Effector memory CD8-positive, alpha-beta T cell (primary cell): ENCODE measurements at regions not wholly inside any gene's neighbourhood (a gene's known extent, or its start where the extent isn't known, plus 50 kb on each side); places are given as distances from the start of the nearest gene placed in this dataset.

Experiments used
- ATAC-seq: fragments of 150-1000 bp; cut with Tn5 transposase; replicated peaks from 2 replicates; pipeline ENCODE4 v1.10.0; 2021; ENCODE audit warnings: mild to moderate bottlenecking, moderate library complexity
- DNase-seq, 3 experiments: peaks; one replicate each; pipeline ENCODE4 v3.0.0; 2021
- H3K27ac Mint-ChIP-seq, 2 donors: one replicate each; pipeline ENCODE4 v1.8.0; 2022; ENCODE audit warnings: mild to moderate bottlenecking in 2 of 2, mixed read lengths in 2 of 2, moderate library complexity in 2 of 2
- H3K27me3 Mint-ChIP-seq, 2 donors: one replicate each; pipeline ENCODE4 v1.8.0; 2022; ENCODE audit warnings: mixed read lengths in 2 of 2
- H3K36me3 Mint-ChIP-seq: one replicate; pipeline ENCODE4 v1.8.0; 2022; ENCODE audit warnings: mild to moderate bottlenecking, moderate library complexity, mixed read lengths; ENCODE audit not compliant: insufficient read depth
- H3K4me1 Mint-ChIP-seq, 2 donors: one replicate each; pipeline ENCODE4 v1.8.0; 2022; ENCODE audit warnings: low read depth in 2 of 2, mixed read lengths in 2 of 2
- H3K4me3 Mint-ChIP-seq, 2 donors: one replicate each; pipeline ENCODE4 v1.8.0; 2022; ENCODE audit warnings: mild to moderate bottlenecking in 2 of 2, mixed read lengths in 2 of 2, moderate library complexity in 2 of 2
- H3K9me3 Mint-ChIP-seq, 2 donors: one replicate each; pipeline ENCODE4 v1.8.0; 2022; ENCODE audit warnings: mixed read lengths in 2 of 2

DNA sequence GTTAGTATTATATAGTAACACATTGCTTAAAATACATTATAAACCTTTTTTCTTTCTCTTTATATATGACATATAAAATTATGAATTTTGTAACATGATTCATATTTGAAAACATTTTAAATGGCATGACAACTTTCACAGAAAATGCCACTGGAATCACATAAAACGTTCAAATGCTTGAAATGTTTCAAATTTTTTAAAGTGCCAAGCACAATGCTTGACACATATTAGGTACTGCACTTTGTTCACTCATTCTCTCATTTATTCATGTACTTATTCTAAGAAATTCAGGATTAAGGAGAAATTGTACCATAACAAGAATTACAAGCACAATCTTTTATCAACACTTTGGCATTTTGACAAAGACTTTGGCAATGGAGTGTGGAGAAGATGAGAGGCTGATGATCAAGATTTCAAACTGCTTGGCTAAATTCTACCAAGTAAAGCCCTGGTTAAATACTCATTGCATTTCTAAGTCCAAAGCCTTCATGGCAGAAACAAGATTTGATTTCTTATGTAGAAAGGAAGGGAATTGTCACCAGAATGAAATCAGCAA is 232.2 kb downstream of the C12orf50 start:
- DNase-seq (no peak), ATAC-seq (no peak)
- no peak overlapping the region for H3K4me3 Mint-ChIP-seq
- H3K4me1 Mint-ChIP-seq = no peaks in the 10 kb centered on the region
- no peaks in the 10 kb centered on the region for H3K27me3 Mint-ChIP-seq
- H3K27ac Mint-ChIP-seq = no peak overlapping the region
- H3K36me3 Mint-ChIP-seq = no peaks in the 10 kb centered on the region
- H3K9me3 Mint-ChIP-seq = peaks cover 5 to 9% of the 10 kb centered on the region in 2 donors

DNA sequence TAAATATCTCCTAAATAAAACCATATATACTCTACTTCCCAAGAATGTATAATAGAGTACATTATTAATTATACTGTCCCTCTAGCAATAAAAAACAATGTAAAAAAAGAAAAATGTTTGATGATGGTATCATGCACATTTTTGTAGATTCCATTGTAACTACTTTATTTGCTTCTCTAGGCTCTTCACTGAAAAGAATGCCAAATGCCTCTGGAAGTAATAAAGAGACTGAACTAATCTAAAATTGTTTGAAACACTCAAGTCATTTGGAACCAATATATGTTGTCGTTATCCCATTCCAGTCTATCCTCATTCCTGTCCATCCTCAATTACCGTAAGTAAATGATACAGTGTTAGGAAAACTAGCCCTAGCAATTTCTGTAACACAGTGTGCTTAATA is 233.6 kb downstream of the C12orf50 start:
- Mint-ChIP-seq H3K36me3 (no peaks in the 10 kb centered on the region), H3K9me3 (peaks cover 5 to 9% of the 10 kb centered on the region in 2 donors), H3K4me3 (no peak overlapping the region), H3K27me3 (no peaks in the 10 kb centered on the region), H3K27ac (no peak overlapping the region), H3K4me1 (no peaks in the 10 kb centered on the region)
- ATAC-seq (no peak), DNase-seq (no peak)

DNA sequence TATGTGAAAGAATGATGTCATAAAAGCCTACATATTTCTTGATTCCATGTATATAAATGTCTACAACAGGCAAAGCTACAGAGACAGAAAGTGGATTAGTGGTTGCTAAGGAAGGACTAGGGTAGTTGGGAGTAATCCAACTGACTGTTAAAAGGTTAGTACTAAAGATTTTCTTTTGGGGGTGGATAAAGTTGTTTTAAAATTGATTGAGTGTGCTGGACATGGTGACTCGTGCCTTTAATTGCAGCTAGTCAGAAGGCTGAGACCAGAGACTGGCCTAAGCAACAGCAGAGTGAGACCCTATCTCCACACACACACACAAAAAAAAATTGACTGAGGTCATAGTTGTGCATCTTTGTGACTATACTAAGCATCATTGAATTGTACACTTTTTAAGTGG is 234.3 kb downstream of the C12orf50 start:
- no peak overlapping the region for H3K4me3 Mint-ChIP-seq
- no peaks in the 10 kb centered on the region for H3K27me3 Mint-ChIP-seq
- H3K4me1 Mint-ChIP-seq = no peaks in the 10 kb centered on the region
- ATAC-seq (no peak), DNase-seq (no peak)
- peaks cover 3% of the 10 kb centered on the region in 2 donors for H3K9me3 Mint-ChIP-seq
- no peak overlapping the region for H3K27ac Mint-ChIP-seq
- H3K36me3 Mint-ChIP-seq = no peaks in the 10 kb centered on the region

DNA sequence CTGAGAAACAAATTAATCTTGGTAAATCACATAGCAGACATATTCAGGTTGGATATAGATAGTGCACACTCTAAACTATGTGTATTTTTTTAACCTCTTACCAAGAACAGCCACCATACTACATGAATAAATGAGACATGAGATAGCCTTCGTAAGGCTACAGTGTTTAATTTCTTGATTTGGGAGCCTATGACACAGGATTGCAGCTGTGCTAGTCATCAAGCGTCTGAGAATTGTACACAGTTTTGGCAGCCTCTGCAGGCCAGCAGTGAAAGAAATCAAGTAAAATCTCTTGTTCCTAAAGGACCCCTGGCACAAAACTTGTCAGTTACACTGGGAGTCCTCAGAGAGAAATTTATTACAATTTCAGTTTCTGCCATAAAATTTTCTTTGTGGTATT is 236.1 kb downstream of the C12orf50 start:
- Mint-ChIP-seq H3K9me3 (peaks cover 0 to 3% of the 10 kb centered on the region in 2 donors), H3K27me3 (no peaks in the 10 kb centered on the region), H3K4me1 (no peaks in the 10 kb centered on the region), H3K27ac (no peak overlapping the region), H3K4me3 (no peak overlapping the region), H3K36me3 (no peaks in the 10 kb centered on the region)
- no peak for DNase-seq
- no peak for ATAC-seq

DNA sequence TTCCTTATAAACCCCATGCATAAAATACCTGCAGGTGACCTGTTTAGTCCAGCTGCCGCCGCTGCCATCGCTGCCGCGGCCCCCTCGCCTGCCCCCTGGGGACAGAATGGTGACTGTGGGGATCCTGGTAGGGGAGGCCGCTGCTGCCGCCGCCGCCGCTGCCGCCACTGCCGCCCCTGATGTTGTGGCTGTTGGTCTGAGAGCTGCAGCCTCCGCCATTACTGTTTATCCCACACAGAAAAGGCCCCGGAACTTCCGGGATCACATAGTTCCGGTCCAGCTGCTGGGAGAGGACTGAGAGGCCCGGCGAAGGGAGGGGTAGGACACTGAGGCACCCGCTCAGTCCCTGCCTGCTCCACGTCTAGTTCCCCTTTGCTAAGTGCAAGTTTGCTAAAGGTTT is 244.9 kb downstream of the C12orf50 start:
- Mint-ChIP-seq H3K4me3 (no peak overlapping the region), H3K36me3 (no peaks in the 10 kb centered on the region), H3K9me3 (peaks cover 6 to 13% of the 10 kb centered on the region in 2 donors), H3K27ac (no peak overlapping the region), H3K27me3 (no peaks in the 10 kb centered on the region), H3K4me1 (no peaks in the 10 kb centered on the region)
- ATAC-seq (no peak), DNase-seq (no peak)

DNA sequence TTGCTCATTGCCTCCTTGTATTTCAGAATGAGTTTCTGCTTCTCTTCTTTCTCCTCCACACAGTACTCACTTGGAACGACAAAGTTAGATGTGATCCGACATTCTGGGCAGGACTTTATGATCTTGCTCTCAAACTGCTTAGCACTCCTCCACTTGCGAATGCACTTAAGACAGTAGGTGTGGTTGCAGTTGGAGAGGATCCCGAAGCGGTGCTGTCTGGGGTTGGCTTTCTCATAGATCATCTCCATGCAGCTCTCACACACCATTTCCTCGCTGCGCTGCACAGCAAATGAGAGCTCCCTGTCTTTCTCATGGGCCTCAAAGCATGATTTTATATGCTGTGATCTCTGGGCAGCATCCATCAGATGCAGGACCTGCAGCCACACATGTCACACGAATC is 245.7 kb downstream of the C12orf50 start:
- H3K4me1 Mint-ChIP-seq = no peaks in the 10 kb centered on the region
- H3K27ac Mint-ChIP-seq = no peak overlapping the region
- DNase-seq = no peak
- H3K27me3 Mint-ChIP-seq = no peaks in the 10 kb centered on the region
- H3K9me3 Mint-ChIP-seq = peaks cover 6 to 19% of the 10 kb centered on the region in 2 donors
- H3K4me3 Mint-ChIP-seq = no peak overlapping the region
- no peaks in the 10 kb centered on the region for H3K36me3 Mint-ChIP-seq
- no peak for ATAC-seq

DNA sequence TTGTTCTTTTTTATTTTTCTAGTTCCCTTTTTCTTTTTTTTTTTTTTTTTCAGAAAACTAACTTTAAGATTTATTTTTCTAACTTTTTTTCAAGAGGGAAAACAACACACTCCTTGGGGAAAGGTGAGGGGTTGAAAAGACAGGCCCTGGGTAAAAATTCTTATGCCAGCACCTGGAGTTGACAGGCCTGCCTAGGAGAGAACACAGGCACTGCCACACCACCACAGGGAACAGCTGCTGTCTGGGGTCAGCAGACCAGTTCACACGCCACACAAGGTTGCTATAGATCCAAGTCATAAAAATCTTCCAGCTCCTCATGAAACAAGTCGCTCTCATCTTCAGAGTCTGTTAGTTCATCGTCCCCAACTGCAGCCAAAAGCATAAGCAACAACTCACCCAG is 246.4 kb downstream of the C12orf50 start:
- Mint-ChIP-seq H3K36me3 (no peaks in the 10 kb centered on the region), H3K9me3 (peaks cover 6 to 19% of the 10 kb centered on the region in 2 donors), H3K27ac (no peak overlapping the region), H3K4me1 (no peaks in the 10 kb centered on the region), H3K27me3 (no peaks in the 10 kb centered on the region), H3K4me3 (no peak overlapping the region)
- DNase-seq (no peak), ATAC-seq (no peak)

DNA sequence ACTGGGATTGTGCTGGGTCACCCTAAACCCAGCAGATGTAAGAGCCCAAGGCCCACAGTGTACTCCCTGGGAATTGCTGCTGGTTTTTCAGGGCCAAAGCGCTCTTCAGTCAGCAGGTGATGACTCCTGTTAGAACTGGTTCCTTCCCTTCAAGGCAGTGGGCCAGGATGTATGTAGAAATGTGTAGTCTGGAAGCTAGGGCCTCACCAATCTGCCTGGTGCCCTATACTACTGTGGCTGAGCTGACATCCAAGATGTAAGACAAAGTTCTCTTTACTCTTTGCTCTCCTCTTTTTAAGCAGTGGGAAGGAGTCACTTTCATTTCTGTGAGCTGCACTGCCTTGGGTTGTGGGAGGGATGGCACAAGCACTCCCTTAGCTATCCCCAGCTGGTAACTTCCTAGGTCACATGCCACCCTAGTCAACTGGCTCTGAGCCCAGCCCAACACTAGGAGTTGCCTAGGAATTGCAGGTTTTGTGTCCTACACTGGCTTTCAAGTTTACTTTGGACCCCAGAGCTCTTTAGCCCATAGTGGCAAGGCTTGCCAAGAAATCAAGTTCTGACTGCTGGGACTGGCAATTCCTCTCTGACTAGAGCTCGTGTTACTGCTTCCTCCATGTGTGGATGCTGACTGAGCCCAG is 249.2 kb downstream of the C12orf50 start:
- no peak for ATAC-seq
- peaks cover 6 to 19% of the 10 kb centered on the region in 2 donors for H3K9me3 Mint-ChIP-seq
- H3K4me1 Mint-ChIP-seq = no peaks in the 10 kb centered on the region
- no peak overlapping the region for H3K27ac Mint-ChIP-seq
- DNase-seq = no peak
- H3K36me3 Mint-ChIP-seq = no peaks in the 10 kb centered on the region
- no peak overlapping the region for H3K4me3 Mint-ChIP-seq
- no peaks in the 10 kb centered on the region for H3K27me3 Mint-ChIP-seq

DNA sequence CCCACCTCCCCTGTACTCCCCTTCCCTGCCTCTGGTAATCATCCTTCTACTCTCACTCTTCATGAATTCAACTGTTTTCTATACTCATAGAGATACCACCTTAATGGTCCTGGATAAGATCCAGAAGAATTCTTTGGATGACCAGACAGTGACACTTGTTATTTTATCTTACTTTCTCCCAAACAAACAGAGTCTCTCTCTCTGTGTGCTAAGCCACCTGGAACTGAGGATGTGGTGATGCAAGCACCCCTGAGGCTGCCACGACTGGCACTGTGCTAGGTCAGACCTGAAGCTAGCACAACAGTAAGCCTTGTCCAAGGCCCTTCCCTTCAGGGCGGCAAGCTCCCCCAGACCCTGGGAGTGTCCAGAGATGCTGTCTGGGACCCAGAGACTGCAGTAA is 250.2 kb downstream of the C12orf50 start:
- Mint-ChIP-seq H3K27ac (no peak overlapping the region), H3K4me3 (no peak overlapping the region), H3K4me1 (no peaks in the 10 kb centered on the region), H3K27me3 (no peaks in the 10 kb centered on the region), H3K36me3 (no peaks in the 10 kb centered on the region), H3K9me3 (peaks cover 6 to 19% of the 10 kb centered on the region in 2 donors)
- ATAC-seq = no peak
- DNase-seq = no peak

DNA sequence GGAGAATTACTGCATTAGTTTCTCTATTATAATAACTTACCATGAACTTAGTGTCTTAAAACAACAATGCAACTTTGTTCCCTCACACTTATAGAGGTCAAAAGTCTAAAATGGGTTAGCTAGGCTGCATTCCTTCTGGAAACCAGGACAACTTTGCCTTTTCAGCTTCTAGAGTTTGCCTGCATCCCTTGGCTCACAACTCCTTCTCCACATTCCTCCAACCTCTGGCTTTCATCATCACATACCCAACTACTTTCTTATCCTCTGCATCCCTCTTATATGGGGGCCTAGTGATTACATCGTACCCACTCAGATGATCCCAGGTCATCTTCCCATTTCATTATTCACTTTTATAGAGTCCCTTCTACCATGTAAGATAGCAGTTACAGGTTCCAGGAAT is 251.1 kb downstream of the C12orf50 start:
- Mint-ChIP-seq H3K36me3 (no peaks in the 10 kb centered on the region), H3K9me3 (peaks cover 2 to 10% of the 10 kb centered on the region in 2 donors), H3K27ac (no peak overlapping the region), H3K4me3 (no peak overlapping the region), H3K4me1 (no peaks in the 10 kb centered on the region), H3K27me3 (no peaks in the 10 kb centered on the region)
- ATAC-seq (no peak), DNase-seq (no peak)

DNA sequence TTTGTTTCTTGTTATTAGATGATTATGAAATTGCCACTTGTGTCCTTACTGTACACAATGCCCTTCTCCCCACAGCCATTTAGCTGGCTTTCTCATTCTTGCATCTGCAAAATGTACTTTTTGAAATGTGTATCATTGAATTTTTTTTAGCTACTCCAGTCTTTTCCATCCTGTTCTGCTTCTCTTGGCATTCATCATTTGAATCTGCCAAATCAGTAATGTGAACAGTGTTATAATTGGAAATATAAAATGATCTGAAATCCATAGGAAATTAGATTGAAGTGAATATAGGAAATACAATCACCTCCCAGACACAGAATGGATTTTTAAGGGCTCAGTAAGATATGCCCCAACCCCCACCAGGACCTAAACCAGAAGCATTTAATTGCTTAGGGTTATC is 253.4 kb downstream of the C12orf50 start:
- no peaks in the 10 kb centered on the region for H3K27me3 Mint-ChIP-seq
- peaks cover under 1 to 10% of the 10 kb centered on the region in 2 donors for H3K9me3 Mint-ChIP-seq
- H3K27ac Mint-ChIP-seq = no peak overlapping the region
- H3K36me3 Mint-ChIP-seq = no peaks in the 10 kb centered on the region
- ATAC-seq = no peak
- no peak for DNase-seq
- H3K4me1 Mint-ChIP-seq = no peaks in the 10 kb centered on the region
- no peak overlapping the region for H3K4me3 Mint-ChIP-seq

DNA sequence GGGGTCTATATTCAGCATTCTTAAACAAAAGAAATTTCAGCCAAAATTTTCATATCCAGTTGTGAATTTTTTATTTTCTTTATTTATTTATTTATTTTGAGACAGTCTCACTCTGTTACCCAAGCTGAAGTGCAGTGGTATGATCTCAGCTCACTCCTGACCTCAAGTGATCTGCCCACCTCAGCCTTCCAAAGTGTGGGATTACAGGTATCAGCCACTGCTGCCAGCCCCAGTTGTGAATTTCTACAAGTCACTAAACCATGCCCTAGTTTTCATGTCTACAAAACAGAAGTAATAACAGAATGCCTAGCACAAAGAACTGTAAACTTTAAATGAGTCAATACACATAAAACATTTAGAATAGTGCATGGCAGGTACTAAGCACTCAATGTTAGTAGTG is 254.2 kb downstream of the C12orf50 start:
- Mint-ChIP-seq H3K36me3 (no peaks in the 10 kb centered on the region), H3K27me3 (no peaks in the 10 kb centered on the region), H3K4me3 (no peak overlapping the region), H3K27ac (no peak overlapping the region), H3K4me1 (no peaks in the 10 kb centered on the region), H3K9me3 (peaks cover 0 to 10% of the 10 kb centered on the region in 2 donors)
- DNase-seq (no peak), ATAC-seq (no peak)

DNA sequence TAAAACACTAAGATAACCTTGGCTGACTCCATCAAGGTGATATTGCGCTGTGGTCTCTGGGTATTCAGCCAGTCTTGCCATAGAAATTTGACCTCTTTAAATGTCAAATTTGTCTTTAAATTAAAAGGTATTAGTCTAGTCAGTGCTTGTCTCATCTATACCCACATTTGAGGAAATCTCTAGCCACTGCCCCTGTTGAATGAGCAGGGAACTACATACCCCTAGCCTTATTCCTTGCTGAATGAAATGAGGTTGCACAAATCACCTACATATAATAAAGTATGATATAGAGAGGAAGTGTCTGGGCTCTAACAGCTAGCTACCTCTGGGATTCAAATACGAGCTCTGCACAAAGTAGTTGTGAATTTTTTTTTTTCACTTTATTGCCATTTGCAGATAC is 256.8 kb downstream of the C12orf50 start:
- H3K4me1 Mint-ChIP-seq = no peaks in the 10 kb centered on the region
- peaks cover 0 to 2% of the 10 kb centered on the region in 2 donors for H3K9me3 Mint-ChIP-seq
- H3K36me3 Mint-ChIP-seq = no peaks in the 10 kb centered on the region
- ATAC-seq (no peak), DNase-seq (no peak)
- no peak overlapping the region for H3K27ac Mint-ChIP-seq
- H3K4me3 Mint-ChIP-seq = no peak overlapping the region
- H3K27me3 Mint-ChIP-seq = no peaks in the 10 kb centered on the region

DNA sequence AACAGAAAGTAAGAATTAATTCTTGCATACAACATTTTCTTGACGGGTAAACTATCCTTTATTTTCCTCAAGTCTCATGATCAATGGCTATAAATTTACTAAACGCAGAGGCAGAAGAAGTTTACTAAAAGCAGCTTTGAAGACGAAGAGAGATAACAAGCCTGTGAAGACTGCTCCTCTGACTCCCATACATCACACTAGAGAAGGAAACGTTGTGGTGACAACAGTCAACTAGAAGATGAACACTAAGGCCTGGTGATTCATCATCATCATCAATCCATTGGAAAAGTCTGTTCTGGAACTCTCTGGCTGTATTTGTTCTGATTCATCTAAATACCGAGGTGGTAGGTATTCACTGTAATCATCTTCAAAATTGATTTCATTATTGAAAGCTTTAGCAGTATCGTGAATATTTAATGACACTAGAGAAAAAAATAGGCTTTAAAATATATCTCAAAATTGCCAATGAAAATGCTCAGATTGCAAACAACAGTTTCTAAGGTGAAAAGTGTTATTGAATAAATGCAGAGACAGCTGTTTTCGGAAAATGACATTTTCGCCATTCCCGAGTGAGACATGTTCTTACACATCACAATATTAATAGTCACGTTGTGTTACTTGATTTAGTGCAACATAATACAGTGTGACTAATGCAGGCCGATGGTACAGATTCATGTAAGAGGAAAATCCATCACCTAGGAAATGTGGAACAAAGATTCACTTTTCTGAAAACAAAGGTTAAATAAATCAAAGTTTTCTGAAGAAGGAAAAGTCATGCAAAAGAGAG is 260.5 kb downstream of the C12orf50 start:
- Mint-ChIP-seq H3K36me3 (no peaks in the 10 kb centered on the region), H3K27me3 (no peaks in the 10 kb centered on the region), H3K9me3 (peaks cover 0 to 2% of the 10 kb centered on the region in 2 donors), H3K27ac (no peak overlapping the region), H3K4me1 (no peaks in the 10 kb centered on the region), H3K4me3 (no peak overlapping the region)
- no peak for ATAC-seq
- DNase-seq = no peak
